ENCODE measurements at regions not wholly inside any gene's neighbourhood (a gene's known extent, or its start where the extent isn't known, plus 50 kb on each side); places are given as distances from the start of the nearest gene placed in this dataset.
"Not testable (repeated sequence)": the region's sequence is repeated elsewhere in the genome, so short reads cannot be mapped to it uniquely, and the experiment has no call there.

- DNase-seq, result no peak
Observed at GRCh38 chr9:80501635-80502034, 929.9 kb downstream of the TLE4 start.

- DNase-seq, result no peak
Observed at GRCh38 chr9:80500300-80500699, 928.5 kb downstream of the TLE4 start.

- DNase-seq, result no peak
Observed at GRCh38 chr9:80498001-80498555, 926.3 kb downstream of the TLE4 start.

- DNase-seq, result no peak
Observed at GRCh38 chr9:80496901-80497556, 925.3 kb downstream of the TLE4 start.

GRCh38 chr9:80493258-80493657 lies 921.5 kb downstream of the TLE4 start:
- DNase-seq, result no peak

GRCh38 chr9:80492221-80492620 lies 920.5 kb downstream of the TLE4 start:
- no peak for DNase-seq

GRCh38 chr9:80491086-80491696 lies 919.4 kb downstream of the TLE4 start:
- no peak for DNase-seq

- no peak for DNase-seq
Observed at GRCh38 chr9:80489329-80489728, 917.6 kb downstream of the TLE4 start.

- DNase-seq, result no peak
Observed at GRCh38 chr9:80485420-80486250, 913.9 kb downstream of the TLE4 start.

- not testable (repeated sequence) for DNase-seq
Observed at GRCh38 chr9:80482251-80482650, 910.5 kb downstream of the TLE4 start.

- no peak for DNase-seq
Observed at GRCh38 chr9:80467632-80468031, 895.9 kb downstream of the TLE4 start.

GRCh38 chr9:80465556-80465955 lies 893.8 kb downstream of the TLE4 start:
- DNase-seq, result no peak

GRCh38 chr9:80449513-80449912 lies 877.7 kb downstream of the TLE4 start:
- DNase-seq, result no peak

- DNase-seq, result no peak
Observed at GRCh38 chr9:80448996-80449395, 877.2 kb downstream of the TLE4 start.

GRCh38 chr9:80447876-80448275 lies 876.1 kb downstream of the TLE4 start:
- no peak for DNase-seq

- DNase-seq, result no peak
Observed at GRCh38 chr9:80440724-80441123, 869.0 kb downstream of the TLE4 start.

- no peak for DNase-seq
Observed at GRCh38 chr9:80437825-80438224, 866.1 kb downstream of the TLE4 start.

GRCh38 chr9:80437091-80437640 lies 865.4 kb downstream of the TLE4 start:
- no peak for DNase-seq

- DNase-seq, result no peak
Observed at GRCh38 chr9:80435591-80435990, 863.8 kb downstream of the TLE4 start.

- no peak for DNase-seq
Observed at GRCh38 chr9:80426992-80427391, 855.2 kb downstream of the TLE4 start.

- DNase-seq, result no peak
Observed at GRCh38 chr9:80417211-80417773, 845.5 kb downstream of the TLE4 start.

GRCh38 chr9:80410106-80410505 lies 838.3 kb downstream of the TLE4 start:
- no peak for DNase-seq

- no peak for DNase-seq
Observed at GRCh38 chr9:80407220-80407619, 835.5 kb downstream of the TLE4 start.

All from SHP77 (cell line).